ENCODE measurements at regions not wholly inside any gene's neighbourhood (a gene's known extent, or its start where the extent isn't known, plus 50 kb on each side); places are given as distances from the start of the nearest gene placed in this dataset.

DNA sequence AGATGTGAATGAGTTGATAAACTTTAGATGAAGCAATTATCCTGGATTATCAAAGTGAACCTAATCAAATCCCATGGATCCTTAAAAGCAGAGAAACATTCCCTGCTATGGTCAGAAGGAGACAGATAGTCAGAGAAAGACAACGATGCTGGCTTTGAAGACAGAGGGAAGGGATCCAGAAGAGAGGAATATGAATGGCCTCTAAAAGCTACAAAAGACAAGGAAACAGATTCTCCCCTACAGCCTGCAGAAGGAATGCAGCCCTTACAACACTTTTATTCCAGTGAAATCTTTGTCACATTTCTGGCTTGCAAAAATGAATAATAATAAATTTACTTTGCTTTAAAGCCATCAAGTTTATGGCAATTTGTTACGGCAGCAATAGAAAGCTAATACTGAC lies 1164.2 kb downstream of the PCDH17 start:
- no peak for DNase-seq (ENCODE audit: low spot score)
- TF ChIP-seq, protein P1, sequence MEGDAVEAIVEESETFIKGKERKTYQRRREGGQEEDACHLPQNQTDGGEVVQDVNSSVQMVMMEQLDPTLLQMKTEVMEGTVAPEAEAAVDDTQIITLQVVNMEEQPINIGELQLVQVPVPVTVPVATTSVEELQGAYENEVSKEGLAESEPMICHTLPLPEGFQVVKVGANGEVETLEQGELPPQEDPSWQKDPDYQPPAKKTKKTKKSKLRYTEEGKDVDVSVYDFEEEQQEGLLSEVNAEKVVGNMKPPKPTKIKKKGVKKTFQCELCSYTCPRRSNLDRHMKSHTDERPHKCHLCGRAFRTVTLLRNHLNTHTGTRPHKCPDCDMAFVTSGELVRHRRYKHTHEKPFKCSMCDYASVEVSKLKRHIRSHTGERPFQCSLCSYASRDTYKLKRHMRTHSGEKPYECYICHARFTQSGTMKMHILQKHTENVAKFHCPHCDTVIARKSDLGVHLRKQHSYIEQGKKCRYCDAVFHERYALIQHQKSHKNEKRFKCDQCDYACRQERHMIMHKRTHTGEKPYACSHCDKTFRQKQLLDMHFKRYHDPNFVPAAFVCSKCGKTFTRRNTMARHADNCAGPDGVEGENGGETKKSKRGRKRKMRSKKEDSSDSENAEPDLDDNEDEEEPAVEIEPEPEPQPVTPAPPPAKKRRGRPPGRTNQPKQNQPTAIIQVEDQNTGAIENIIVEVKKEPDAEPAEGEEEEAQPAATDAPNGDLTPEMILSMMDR (IDR thresholded peaks at IDR 0.05; ENCODE audit: extremely low read depth, missing control alignments): no peak

DNA sequence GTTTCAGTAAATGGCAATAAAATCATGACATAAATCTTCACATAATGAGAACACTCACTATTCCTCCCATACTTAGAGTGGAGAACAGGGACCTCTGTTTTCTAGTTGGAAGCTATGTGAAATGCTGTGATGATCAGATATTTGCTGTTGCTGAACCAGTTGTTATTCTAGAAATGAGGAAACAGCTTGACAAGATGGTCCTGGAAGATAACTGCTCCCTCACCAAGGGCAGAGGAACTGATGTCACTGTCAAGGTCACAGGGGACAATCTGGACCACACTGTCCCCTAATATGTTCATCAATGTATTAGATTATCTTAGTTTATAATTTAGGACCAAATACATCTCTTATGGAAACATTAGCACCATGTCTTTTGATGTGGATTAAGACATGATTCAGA lies 1173.3 kb downstream of the PCDH17 start:
- TF ChIP-seq, protein P1 (IDR thresholded peaks at IDR 0.05; ENCODE audit: extremely low read depth, missing control alignments): no peak
- DNase-seq (ENCODE audit: low spot score): no peak

- TF ChIP-seq, protein P1 (IDR thresholded peaks at IDR 0.05; ENCODE audit: extremely low read depth, missing control alignments): no peak
- no peak for DNase-seq (ENCODE audit: low spot score)
These were observed 1174.9 kb downstream of the PCDH17 start for GRCh38 chr13:58806401-58806800.

DNA sequence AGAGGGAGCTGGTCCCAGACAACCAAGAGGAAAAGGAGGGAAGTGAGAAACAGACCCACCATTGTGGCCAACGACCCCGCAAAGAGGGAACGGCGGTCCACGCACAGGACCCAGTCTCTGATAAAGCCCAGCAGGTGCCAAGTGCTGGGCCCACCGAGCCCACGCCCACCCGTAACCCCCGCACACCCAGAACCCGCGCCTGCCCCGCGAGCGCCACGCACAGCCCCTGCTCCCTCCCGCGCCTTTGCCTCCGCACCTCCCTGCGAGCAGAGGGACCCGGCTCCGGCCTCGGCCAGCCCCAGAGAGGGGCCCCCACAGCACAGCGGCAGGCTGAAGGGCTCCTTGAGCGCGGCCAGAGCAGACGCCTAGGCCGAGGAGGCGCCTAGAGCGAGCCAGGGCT lies 1192.2 kb downstream of the PCDH17 start:
- DNase-seq (ENCODE audit: low spot score): no peak

DNA sequence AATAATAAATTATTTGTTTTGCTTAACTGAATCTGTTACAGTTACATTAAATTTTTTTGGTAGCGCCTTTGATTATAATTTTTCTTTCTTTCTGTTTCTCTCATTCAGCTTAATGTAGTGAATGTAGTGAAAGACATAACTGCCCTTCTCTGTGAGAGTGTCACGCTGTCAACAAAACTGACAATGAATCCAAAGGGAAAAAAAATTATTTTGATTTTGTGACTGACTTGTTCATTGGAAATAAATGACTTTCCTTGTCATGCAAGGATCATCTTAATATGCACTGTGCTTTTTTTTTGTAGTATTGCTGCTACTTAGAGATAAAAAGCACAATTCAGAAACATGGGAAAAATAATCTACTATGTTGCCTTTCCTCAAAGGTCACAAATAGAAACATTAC lies 1196.4 kb downstream of the PCDH17 start:
- no peak for DNase-seq (ENCODE audit: low spot score)
- TF ChIP-seq, protein P1 (IDR thresholded peaks at IDR 0.05; ENCODE audit: extremely low read depth, missing control alignments): no peak

More for the DNA sequence above, 1192.2 kb downstream of the PCDH17 start:
- TF ChIP-seq, protein P1 (IDR thresholded peaks at IDR 0.05; ENCODE audit: extremely low read depth, missing control alignments): no peak

DNA sequence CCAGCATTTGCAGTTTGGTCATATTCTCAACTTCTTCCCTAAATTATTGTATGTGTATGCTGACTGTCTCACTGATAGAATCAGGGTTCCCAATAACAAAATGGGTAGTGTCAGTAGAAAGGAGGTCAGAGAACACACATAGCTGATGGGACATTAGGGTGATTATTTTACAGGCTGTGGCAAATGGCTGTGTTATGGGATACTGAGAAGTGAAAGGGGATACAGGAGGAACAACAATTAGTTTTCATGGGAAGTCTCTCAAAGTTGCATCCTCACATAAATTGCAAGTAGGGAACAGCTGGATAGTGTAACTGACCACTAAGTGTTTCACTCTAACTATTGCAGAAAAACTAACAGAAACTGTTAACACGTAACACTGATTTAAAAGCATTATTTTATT lies 1199.3 kb downstream of the PCDH17 start:
- TF ChIP-seq, protein P1 (IDR thresholded peaks at IDR 0.05; ENCODE audit: extremely low read depth, missing control alignments): no peak

GRCh38 chr13:58838615-58839014 lies 1207.1 kb downstream of the PCDH17 start:
- no peak for DNase-seq (ENCODE audit: low spot score)
- TF ChIP-seq, protein P1 (IDR thresholded peaks at IDR 0.05; ENCODE audit: extremely low read depth, missing control alignments): no peak

More for the DNA sequence above, 1199.3 kb downstream of the PCDH17 start:
- DNase-seq (ENCODE audit: low spot score): no peak
